HG02678 (cell line): ENCODE measurements at regions not wholly inside any gene's neighbourhood (a gene's known extent, or its start where the extent isn't known, plus 50 kb on each side); places are given as distances from the start of the nearest gene placed in this dataset.
"Not testable (repeated sequence)": the region's sequence is repeated elsewhere in the genome, so short reads cannot be mapped to it uniquely, and the experiment has no call there.

ENCODE experiments used
- ATAC-seq: cut with Tn5 transposase; IDR thresholded peaks from one replicate; pipeline ENCODE4 v1.9.1; 2021; ENCODE audit warnings: mild to moderate bottlenecking, moderate library complexity; ENCODE audit not compliant: unreplicated experiment

DNA sequence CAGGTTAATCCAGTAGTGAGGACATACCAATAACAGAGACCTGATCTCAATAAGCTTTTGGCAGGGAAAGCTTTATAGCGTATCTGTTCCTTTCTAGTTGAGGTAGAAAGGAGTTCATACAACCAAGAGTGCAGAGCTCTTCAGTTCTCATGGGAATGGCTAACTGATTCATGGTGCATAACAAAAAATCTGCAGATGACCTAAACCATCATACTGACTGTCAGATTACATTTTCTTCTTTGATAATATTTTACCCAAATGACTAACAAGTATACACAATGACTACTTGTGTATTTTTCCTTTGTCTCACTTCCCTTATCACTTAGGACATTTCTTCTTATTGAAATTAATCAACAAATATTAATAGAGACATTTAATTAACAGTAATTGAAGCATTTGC, 140.0 kb upstream of the SERTAD2 start:
- no peak for ATAC-seq

GRCh38 chr2:64794426-64794995, 140.8 kb upstream of the SERTAD2 start:
- ATAC-seq, result no peak

GRCh38 chr2:64795024-64795592, 141.4 kb upstream of the SERTAD2 start:
- no peak for ATAC-seq

DNA sequence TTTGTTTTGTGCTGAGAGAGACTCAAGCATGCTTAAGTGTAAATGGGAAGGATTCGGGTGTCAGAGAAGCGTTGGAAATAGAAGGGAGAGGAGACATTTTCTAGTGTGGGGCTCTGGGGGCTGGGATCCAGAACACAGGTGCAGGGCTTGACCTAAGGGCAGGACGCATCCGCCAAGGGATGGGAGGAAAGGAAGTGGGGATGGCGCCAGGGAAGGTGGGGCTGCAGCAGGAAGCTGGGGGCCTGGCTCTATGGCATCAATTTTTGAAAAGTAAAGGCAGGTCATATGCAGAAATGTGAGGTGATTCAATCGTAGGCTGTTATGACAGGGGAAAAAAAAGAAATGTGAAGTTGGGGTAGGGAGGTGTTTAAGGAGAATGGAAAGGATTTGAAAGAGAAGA, 143.2 kb upstream of the SERTAD2 start:
- no peak for ATAC-seq

DNA sequence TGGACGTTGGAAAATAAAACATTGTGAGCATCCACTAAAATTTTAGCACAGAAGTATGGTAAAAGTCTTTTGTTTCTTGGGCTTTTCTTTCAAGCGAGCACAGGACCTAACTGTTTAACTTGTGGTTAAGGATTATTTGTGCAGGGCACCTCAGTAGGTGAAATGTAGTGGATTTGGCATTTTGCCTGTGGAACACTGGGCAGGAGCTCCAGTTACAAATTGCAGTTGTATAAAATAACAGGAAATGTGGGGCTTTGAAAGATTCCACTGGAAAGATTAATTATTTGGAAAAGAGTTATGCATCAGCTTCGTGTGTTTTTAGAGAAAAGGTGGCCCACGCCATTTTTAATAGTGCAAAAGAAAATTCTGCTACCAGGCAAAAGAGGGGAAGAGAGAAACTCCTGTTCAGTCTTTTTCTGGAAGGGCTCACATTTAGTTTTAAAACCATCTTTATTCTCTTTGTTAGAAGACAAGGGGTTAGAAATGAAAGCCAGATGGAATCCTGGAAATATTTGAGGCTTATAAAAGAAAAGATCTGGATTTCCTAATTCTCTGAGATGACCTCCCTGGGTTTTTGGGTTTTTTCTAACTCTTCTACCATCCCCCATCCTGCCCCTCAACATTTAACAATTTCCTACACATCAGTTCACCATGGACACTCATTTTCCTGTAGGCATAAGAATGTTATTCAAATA, 144.3 kb upstream of the SERTAD2 start:
- ATAC-seq, result no peak

DNA sequence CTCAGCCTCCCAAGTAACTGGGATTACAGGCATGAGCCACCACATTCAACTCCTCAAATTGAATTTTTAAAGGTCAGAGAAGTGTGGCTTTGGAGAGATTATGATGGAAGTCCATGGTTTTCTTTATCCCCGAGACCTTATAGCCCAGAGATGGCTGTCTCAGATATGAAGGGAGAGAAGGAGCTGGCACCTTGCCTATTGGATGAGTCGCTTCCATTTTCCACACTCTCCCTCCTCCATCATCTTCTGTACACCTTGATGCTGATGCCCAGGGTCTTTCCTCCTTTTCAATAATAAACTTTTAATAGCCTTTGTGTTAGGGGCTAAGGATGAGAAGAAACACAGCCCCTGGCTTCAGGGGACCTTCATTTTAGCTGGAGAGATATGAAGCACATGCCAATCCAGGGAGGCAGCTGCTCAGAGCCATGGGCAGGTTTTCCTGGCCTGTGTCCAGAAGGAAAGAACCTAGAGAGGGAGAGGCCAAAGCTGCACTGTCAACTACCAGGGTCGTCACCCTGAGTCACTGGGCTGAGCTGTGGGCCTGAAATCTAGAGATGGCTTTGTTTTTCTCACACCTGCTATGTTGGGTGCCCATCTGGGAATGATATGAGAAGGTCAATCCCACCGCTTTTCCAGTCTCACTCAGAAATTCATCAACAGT, 146.0 kb upstream of the SERTAD2 start:
- no peak for ATAC-seq

- no peak for ATAC-seq
Measured at GRCh38 chr2:64803776-64804175, 150.1 kb upstream of the SERTAD2 start.

GRCh38 chr2:64804651-64805050, 150.9 kb upstream of the SERTAD2 start:
- no peak for ATAC-seq

GRCh38 chr2:64807417-64807816, 153.7 kb upstream of the SERTAD2 start:
- no peak for ATAC-seq

GRCh38 chr2:64808092-64808491, 154.4 kb upstream of the SERTAD2 start:
- ATAC-seq, result no peak

GRCh38 chr2:64808754-64809153, 155.0 kb upstream of the SERTAD2 start:
- no peak for ATAC-seq

DNA sequence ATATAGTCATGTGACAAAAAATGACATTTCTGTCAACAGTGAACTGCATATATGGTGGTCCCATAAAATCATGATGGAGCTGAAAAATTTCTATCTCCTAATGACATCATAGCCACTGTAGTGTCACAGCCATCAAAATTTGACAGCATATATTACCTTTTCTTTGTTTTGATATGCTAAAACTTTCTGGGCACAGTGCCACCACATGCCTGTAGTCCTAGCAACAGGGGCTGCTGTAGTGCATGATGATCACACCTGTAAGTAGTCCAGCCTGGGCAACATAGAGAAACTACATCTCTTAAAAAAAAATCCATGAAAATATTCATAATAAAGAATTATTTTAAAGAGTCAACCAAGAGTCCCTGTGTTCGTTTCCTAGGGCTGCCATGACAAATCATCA, 155.5 kb upstream of the SERTAD2 start:
- ATAC-seq, result no peak

- no peak for ATAC-seq
Measured at GRCh38 chr2:64812285-64812684, 158.6 kb upstream of the SERTAD2 start.

- no peak for ATAC-seq
Measured at GRCh38 chr2:64814007-64814406, 160.3 kb upstream of the SERTAD2 start.

DNA sequence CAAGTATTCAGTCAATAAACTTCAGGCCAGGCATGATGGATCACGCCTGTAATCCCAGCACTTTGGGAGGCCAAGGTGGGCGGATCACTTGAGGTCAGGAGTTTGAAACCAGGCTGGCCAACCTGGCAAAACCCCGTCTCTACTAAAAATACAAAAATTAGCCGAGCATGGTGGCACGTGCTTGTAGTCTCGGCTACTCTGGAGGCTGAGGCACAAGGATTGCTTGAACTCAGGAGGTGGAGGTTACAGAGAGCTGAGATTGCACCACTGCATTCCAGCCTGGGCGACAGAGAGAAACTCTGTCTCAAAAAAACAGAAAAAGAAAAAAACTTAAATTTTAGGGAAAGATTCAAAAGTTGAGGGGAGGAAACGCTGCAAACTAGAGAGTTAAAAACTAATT, 162.8 kb upstream of the SERTAD2 start:
- ATAC-seq, result not testable (repeated sequence)

DNA sequence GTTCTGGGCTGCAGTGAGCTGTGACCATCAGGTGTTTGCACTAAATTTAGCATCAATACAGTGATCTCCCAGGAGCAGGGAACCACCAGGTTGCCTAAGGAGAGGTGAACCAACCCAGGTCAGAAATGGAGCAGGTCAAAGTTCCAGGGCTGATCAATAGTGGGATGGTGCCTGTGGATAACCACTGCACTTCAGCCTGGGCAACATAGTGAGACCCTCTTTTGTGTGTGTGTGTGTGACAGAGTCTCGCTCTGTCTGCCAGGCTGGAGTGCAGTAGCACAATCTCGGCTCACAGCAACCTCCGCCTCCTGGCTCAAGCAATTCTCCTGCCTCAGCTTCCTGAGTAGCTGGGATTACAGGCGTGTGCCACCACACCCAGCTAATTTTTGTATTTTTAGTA, 163.7 kb upstream of the SERTAD2 start:
- ATAC-seq, result no peak

GRCh38 chr2:64818664-64819060, 164.9 kb upstream of the SERTAD2 start:
- ATAC-seq, result no peak

DNA sequence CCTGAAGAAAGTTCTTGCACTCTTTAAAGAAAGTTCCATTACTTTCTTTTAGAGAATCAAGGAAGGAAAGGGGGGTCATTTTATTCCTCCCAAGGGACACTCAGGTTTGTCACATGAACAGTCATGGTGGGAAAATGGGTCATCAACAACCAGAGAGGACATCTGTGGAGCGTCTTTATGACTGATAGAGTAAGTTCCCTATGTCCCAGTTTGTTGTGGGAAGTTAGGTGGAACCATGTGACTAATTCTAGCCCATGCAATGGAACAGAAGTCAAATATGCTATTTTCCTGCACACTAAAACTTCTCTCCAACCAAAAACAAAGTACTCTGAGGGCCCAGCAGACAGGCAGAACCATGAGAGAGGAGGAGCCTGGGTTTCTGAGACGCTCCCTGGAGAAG, 165.6 kb upstream of the SERTAD2 start:
- peak; percentile 27 for ATAC-seq

DNA sequence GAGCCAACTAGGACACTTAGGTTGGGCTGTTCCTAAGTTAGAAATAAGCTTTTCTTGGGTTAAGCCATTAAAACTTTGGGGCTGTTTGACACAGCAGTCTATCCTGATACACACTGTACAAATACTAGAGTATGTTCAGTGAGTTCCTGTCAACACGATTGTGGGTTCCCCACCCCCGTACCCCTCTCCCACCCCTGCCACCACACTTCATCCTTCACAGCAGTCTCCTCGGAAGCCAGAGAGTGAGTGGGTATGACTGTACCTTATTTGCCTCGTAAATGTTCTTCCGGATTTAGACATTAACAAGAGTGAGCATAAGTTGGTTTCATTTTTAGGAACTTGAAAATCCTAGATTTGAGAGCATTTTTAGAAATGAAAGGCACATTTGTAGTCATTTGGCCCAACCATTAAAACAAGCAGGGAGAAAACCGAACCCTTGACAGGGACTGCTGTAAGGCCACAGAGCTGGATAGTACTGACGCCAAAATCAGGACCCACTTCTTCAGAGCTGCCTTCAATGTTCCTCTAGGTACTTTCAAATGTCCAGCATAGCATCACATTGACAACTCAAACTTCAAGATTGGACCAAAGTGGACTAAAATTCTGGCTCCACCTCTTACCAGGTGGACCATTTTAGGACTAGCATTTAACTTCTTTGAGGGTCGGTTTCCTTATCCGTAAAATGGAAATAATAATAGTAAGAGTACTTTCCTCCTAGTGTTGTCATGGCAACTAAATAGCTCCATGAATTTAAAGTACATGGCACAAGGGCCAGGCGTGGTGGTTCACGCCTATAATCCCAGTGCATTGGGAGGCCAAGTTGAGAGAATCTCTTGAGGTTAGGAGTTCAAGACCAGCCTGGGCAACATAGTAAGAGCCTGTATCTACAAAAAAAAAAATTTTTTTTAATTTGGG, 166.3 kb upstream of the SERTAD2 start:
- peak; percentile 91 for ATAC-seq

DNA sequence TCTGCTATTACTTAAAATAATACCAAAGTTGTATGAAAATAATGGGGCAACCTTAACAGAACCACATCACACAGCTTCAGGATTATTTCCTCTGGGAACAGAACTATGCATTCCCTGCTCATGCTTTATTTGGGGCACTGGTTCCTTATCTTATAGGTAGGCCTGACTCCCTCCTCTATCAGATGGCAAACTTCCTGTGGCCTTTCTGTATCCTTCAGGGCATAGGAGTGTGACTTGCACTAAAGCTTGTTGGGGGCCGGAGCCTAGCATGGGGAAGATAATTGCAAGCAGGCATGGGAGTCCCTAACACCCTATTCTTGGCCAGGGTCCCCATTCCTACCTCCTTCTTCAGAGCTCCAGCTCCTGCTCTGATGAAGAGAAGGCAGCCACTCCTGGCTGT, 167.2 kb upstream of the SERTAD2 start:
- no peak for ATAC-seq

DNA sequence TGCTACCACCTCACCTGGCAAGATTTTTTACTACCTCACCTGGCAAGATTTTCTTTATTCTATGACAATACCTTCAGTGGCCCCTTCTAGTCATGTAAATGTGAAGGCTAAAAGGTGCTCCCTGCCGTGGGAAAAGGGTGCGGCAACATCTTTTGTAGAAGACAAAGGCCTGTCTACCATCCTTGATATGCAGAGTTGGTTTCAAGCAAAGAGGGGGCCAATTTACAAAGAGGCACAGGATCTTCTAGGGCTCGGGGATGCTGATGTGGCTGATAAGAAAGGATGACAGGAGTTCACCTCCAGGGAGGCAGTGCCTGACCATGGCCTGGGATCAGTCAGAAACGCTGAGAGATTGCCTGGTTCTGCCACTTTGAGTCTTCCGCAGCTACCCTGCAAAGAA, 165.4 kb upstream of the SLC1A4 start:
- no peak for ATAC-seq
